ENCODE measurements at regions not wholly inside any gene's neighbourhood (a gene's known extent, or its start where the extent isn't known, plus 50 kb on each side); places are given as distances from the start of the nearest gene placed in this dataset.

DNA sequence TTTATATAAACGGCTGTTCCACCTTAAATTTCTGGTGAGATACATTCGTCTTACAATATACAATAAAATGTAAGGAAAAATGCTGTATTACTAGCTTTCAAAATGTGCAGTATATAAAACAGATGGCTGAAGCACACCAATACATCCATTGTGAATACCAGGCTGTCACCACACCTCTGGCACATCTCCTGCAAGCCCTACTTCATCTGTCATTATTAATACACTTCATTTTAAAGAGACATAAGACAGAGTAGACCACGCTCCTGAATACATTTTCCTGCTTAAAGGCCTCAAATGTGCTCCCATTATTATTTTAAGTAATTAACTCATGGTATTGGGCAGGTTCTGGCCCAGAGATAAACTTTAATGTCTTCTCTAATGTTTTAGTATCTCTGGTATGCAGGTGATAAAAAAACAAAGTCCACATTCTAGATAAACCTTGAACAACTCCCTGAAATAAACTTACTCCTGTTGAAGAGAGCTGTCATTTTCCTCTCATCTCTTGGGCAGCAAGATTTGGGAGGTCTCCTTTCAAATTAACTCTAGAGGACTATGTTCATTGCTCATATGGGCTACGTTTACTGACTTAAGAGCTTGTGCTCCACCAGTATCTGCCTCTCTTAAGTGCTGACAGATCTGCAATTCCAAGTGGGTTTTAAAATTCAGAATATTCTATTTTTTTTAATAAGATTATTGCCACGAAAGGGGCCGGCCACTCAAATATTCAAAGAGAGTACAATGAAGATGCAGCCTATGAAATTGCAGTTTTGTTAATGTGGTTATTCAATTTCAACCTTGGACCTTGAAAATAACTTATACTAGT lies 396.5 kb upstream of the SEMA3D start:
- intact Hi-C loops (cut with DNase I), result no loop called here
- DNase-seq, result no peak

DNA sequence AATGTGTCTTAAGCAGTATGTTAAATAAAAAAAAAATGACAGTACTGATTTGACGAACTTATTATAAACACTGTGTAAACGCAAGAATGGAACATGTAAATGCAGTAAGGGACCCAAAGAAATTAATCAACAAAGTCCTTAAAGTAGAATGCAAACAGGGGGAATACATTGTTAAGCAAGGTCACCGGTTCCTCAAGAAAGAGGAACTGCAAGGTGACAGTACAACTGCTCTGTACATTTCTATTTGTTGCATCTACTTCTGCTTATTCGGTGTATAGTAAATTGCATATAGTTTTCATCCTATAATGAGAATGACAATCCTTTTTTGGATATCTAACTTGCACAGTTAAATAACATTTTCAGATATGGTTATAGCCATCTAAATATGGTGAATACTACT lies 387.0 kb upstream of the SEMA3D start:
- intact Hi-C loops (cut with DNase I), result no loop called here
- no peak for DNase-seq

DNA sequence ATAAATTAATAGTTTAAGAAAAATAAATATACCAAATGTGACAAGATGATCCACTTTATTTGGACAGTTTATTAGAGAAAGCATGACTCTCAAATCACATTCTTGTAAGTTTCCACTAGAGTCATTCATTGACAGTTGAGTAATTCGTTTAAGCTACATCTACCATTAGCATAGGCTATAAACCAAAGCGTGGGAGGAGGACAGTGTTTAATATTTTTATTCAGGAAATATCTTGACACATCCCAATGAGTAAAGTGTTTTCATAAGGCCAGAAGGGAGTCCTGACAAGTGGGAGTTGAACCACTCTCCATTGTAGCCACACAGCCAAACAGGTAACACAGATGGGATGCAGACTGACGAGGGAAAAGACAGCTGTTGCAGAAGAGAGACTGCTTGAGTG lies 386.5 kb upstream of the SEMA3D start:
- no peak for DNase-seq
- intact Hi-C loops (cut with DNase I), result no loop called here

DNA sequence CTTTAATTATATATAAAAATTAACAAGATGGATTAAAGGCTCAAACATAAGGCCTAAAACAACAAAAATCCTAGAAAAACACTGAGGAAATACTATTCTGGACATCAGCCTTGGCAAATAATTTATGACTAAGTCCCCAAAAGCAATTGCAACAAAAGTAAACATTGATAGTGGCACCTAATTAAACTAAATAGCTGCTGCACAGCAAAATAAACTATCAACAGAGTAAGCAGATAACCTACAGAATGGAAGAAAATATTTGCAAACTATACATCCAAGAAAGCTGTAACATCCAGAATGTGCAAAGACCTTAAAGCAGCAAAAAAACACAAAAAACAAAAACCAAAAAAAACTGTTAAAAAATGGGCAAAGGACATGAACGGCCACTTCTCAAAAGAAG lies 384.0 kb upstream of the SEMA3D start:
- DNase-seq, result no peak
- intact Hi-C loops (cut with DNase I), result no loop called here

DNA sequence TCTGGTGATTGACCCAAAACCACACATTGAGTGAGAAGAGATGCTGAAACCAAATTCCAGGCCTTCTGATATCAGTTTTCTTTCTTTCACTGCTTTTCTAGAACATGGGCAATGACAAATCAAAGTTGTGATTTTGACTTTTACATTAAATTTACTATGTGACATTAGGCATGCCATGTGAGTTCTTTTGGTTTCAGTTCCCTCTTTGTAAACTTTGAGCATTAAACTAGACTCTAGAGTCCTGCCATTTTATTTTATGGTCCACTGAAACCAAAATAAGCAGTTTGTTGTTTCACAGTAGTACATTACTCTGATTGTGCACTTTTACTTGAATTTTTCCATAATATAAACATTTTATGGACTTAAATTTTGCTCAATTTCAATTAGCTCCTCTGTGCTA lies 381.1 kb upstream of the SEMA3D start:
- intact Hi-C loops (cut with DNase I), result no loop called here
- DNase-seq, result no peak

- no peak for DNase-seq
- intact Hi-C loops (cut with DNase I), result no loop called here
Observed at GRCh38 chr7:85566095-85566794, 379.4 kb upstream of the SEMA3D start.

DNA sequence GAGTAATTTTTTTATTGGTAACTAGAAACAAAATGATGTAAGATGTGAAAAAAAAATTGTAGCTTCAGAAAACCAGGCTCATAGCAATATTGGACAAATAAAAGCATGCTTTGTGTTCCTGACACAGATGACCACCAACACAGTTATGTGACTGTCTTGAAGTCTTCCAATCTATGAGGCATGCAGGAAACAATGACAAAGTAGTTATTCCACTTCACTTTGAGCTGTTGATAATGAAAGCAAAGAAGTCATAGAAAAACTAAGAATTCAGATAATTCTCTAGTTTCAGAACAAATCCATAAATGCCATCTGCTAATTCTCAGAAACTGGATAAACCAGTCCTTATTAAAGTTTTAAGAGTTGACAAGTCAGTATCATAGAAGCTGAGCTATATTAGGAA lies 378.4 kb upstream of the SEMA3D start:
- DNase-seq, result no peak
- intact Hi-C loops (cut with DNase I), result no loop called here

DNA sequence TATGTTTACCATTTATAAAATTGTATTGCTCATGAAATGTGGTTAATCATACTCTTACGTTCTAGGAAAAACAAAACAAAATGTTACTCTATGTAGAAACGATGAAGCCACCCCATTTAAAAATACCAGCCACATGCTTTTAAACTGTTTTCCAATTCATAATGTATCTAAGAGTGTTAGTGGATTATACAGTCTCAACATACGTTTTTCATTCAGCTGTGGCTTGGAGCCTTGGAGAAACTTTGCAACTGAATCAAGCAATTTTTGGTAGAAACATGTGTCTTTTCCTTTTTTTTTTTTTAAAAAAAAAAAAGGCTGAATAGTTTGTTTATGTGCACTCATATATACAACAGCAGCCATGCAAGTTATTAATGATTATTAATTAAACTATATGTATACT lies 378.0 kb upstream of the SEMA3D start:
- DNase-seq, result no peak
- intact Hi-C loops (cut with DNase I), result no loop called here

DNA sequence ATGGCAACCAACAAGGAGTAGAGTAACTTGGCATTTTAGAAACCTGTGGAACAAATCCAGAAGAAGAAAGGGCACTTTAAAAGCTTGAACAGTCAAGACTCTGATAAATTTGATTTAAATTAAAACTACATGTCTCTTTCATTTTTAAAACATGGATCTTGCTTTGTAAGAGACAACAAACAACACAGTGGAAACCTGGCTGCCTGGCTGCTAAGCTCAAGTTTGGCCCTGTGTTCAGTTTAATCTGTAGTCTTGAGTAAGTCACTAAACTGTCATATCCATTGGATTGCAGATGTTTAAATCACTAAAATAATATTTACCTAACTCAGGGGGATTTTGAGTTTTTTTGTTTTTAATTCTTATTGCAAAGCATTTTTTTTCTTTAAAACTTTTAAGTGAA lies 374.9 kb upstream of the SEMA3D start:
- intact Hi-C loops (cut with DNase I), result no loop called here
- DNase-seq, result no peak

DNA sequence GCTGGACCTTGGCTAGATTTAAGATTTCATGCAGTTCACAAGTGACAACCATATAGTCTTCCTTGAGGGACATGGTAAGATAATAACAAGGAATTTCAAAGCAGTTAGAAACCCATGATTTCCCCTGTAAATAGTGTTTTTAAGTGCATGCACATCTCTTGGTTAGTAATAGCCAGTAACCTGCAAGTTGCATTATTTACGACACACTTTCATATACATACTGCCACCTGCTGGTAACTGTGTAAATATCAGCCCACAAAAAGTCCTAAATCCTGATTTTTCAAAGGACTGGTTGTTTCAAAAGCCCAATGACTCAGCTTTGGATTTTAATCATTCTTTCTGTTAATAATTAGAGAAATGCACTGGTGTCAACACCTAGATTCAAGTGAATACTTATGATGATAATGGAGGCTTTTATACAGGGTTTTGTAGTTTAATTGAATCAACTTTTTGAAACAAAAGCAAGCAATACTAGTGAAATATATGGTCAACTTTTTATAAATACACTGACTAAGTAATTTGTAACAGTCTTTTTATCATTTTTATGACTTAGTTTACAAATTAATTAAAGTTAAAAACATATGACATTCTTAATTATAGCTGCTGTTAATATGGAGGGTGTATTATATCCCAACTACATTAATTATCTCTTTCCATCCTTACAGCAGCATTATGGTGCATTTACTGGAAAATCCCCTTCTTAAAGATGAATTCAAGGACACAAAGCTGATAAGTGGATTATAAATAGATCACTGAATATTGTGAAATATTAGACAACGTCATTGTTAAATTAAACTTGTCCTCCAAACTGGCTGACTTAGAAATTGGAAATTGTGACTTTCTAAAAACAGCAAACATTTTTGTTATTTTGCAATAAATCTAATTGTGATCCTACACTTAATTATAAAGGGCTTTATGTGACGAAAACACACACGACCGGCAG lies 367.7 kb upstream of the SEMA3D start:
- peak in 13 of 42 donors; percentile 10 to 68 (median 24) for DNase-seq
- intact Hi-C loops (cut with DNase I), result loop anchor here (10.0 kb wide), 1 partner anchor 510 kb away; no protein-coding TSS in a partner anchor

GRCh38 chr7:85535974-85536729 lies 349.3 kb upstream of the SEMA3D start:
- DNase-seq, result no peak
- intact Hi-C loops (cut with DNase I), result no loop called here

- intact Hi-C loops (cut with DNase I), result no loop called here
- no peak for DNase-seq
Observed at GRCh38 chr7:85529831-85530230, 343.0 kb upstream of the SEMA3D start.

DNA sequence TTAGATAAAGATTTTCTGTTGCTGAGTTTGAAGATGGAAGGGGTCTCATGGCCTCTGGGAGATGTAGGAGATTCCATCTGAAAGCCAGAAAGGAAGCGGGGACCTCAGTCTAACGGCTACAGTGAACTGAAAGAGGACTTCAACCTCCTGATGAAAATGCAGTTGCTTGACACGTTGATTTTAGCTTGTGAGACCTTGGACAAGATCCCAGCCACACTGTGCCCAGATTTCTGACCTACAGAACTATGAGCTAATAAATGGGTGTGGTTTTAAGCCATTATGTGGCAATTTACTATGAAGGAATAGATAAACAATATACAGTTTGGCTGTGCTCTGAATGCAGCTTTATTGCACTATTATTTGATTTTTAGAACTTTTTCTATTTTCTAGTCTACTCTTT lies 342.3 kb upstream of the SEMA3D start:
- DNase-seq, result no peak
- intact Hi-C loops (cut with DNase I), result no loop called here

GRCh38 chr7:85528581-85528980 lies 341.7 kb upstream of the SEMA3D start:
- no peak for DNase-seq
- intact Hi-C loops (cut with DNase I), result no loop called here

GRCh38 chr7:85525676-85526075 lies 338.8 kb upstream of the SEMA3D start:
- DNase-seq, result no peak
- intact Hi-C loops (cut with DNase I), result no loop called here

DNA sequence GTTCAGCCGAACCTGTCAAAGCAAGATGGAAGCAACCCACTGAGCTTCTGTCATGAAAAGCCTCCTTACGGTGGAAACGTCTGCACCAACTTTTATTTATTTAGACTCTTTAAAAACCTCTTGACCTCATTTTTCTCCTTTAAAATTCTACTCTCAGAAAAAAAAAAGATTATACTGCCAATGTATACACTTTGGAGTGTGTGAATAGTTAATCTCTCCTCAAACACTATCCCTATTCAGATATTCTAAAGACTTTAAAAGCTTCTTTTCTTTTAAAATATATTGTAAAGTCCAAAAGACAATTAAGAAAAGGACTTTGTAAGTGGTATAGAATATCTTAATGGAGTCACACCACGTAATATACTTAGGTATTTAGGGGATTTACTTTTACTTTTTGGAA lies 335.2 kb upstream of the SEMA3D start:
- no peak for DNase-seq
- intact Hi-C loops (cut with DNase I), result no loop called here

GRCh38 chr7:85521108-85521694 lies 334.3 kb upstream of the SEMA3D start:
- no peak for DNase-seq
- intact Hi-C loops (cut with DNase I), result no loop called here

GRCh38 chr7:85520175-85520574 lies 333.3 kb upstream of the SEMA3D start:
- intact Hi-C loops (cut with DNase I), result no loop called here
- no peak for DNase-seq

DNA sequence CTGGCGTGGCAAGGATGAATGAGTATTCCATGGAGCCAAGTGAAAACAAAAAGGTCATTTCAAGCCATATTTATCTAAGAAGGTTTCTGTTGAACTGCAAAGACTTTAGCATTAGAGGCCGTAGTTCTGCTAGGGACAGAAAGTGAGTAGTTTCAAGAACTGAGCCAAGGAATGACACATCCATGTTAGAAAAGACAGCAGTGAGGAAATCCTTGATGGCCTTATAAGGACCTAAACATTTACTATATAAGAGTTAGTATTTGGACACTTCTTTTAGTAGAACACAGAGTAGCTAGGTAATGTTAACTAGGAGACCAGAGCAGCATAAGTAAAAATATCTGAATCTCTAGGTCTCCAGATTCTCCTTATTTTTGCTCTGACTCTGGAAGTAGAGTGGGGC lies 329.8 kb upstream of the SEMA3D start:
- DNase-seq, result no peak
- intact Hi-C loops (cut with DNase I), result no loop called here

Measured in head of caudate nucleus (tissue), 42 donors.